ENCODE measurements at regions not wholly inside any gene's neighbourhood (a gene's known extent, or its start where the extent isn't known, plus 50 kb on each side); places are given as distances from the start of the nearest gene placed in this dataset.

DNA sequence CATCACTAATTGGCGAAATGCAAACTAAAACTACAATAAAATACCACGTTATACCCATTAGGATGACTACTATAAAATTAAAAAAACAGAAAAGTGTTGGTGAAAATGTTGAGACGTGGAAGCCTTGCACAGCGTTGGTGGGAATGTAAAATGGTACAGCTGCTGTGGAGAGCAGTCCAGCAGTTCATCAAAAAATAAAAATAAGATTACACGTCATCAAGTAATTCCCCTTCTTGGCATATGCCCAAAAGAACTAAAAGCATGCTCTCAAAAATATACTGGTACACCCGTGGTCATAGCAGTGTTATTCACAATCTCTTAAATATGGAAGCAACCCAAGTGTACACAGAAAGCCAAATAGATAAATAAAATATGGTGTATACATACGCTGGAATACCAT is 71.8 kb upstream of the NDN start:
- Histone ChIP-seq H3K27ac (ENCODE audit: extremely low read depth, low read depth, low read length) (no peak overlapping the region), H3K4me1 (ENCODE audit: control insufficient read depth, insufficient read depth, low read length) (no peaks in the 10 kb centered on the region), H3K36me3 (ENCODE audit: control insufficient read depth in 2 of 2, insufficient read depth in 1 of 2, low read length in 2 of 2) (no peaks in the 10 kb centered on the region), H3K4me3 (ENCODE audit: low read depth, low read length) (no peak overlapping the region), H3K9me3 (ENCODE audit: control insufficient read depth, insufficient read depth, low read depth, low read length) (no peaks in the 10 kb centered on the region)
- CTCF ChIA-PET, result interaction anchor here (0.7 kb wide), 1 partner anchor 132 kb away, joined by 3 read pairs; no protein-coding TSS in a partner anchor
- TF ChIP-seq SETDB1 (IDR thresholded peaks at IDR 0.05; ENCODE audit: insufficient read length, low read length), result no peak
- TF ChIP-seq ATF2 (tag by site-specific recombination; IDR thresholded peaks at IDR 0.05; ENCODE audit: low read depth), result no peak
- no peak for TF ChIP-seq ZNF555 (tag by site-specific recombination; conservative IDR thresholded peaks at IDR 0.05)
- TF ChIP-seq ZBTB44 (tag by site-specific recombination; IDR thresholded peaks at IDR 0.05), result no peak
- TF ChIP-seq ZNF416 (tag by site-specific recombination; IDR thresholded peaks at IDR 0.05), result no peak
- no peak for TF ChIP-seq ZNF521 (tag by site-specific recombination; IDR thresholded peaks at IDR 0.05)
- TF ChIP-seq ZNF324 (tag by site-specific recombination; IDR thresholded peaks at IDR 0.05), result no peak
- TF ChIP-seq EGR2 (tag by site-specific recombination; IDR thresholded peaks at IDR 0.05; ENCODE audit: low read depth), result no peak
- TF ChIP-seq TRIM28 (IDR thresholded peaks at IDR 0.05; ENCODE audit: borderline replicate concordance, low read length), result no peak
- no peak for TF ChIP-seq PBX3 (CRISPR knock-in tag; IDR thresholded peaks at IDR 0.05)
- POLR2A ChIA-PET, result no interaction called here

GRCh38 chr15:23760024-23760423 is 72.9 kb upstream of the NDN start:
- H3K27ac ChIP-seq (ENCODE audit: extremely low read depth, low read depth, low read length), result no peak overlapping the region
- ChIA-PET POLR2A (no interaction called here), CTCF (no interaction called here)
- no peak overlapping the region for H3K4me3 ChIP-seq (ENCODE audit: low read depth, low read length)
- no peaks in the 10 kb centered on the region for H3K9me3 ChIP-seq (ENCODE audit: control insufficient read depth, insufficient read depth, low read depth, low read length)
- no peaks in the 10 kb centered on the region for H3K36me3 ChIP-seq (ENCODE audit: control insufficient read depth in 2 of 2, insufficient read depth in 1 of 2, low read length in 2 of 2)
- H3K4me1 ChIP-seq (ENCODE audit: control insufficient read depth, insufficient read depth, low read length), result no peaks in the 10 kb centered on the region
- TF ChIP-seq ZNF521 (tag by site-specific recombination; IDR thresholded peaks at IDR 0.05) (no peak), ZFP69B (tag by site-specific recombination; IDR thresholded peaks at IDR 0.05) (no peak), MYNN (tag by site-specific recombination; IDR thresholded peaks at IDR 0.05; ENCODE audit: borderline replicate concordance) (no peak), YY1 (tag by site-specific recombination; IDR thresholded peaks at IDR 0.05) (no peak), TSHZ1 (tag by site-specific recombination; IDR thresholded peaks at IDR 0.05; ENCODE audit: borderline replicate concordance) (no peak), ZNF433 (tag by site-specific recombination; IDR thresholded peaks at IDR 0.05; ENCODE audit: low read depth) (no peak)
- TF ChIP-seq, protein P1, sequence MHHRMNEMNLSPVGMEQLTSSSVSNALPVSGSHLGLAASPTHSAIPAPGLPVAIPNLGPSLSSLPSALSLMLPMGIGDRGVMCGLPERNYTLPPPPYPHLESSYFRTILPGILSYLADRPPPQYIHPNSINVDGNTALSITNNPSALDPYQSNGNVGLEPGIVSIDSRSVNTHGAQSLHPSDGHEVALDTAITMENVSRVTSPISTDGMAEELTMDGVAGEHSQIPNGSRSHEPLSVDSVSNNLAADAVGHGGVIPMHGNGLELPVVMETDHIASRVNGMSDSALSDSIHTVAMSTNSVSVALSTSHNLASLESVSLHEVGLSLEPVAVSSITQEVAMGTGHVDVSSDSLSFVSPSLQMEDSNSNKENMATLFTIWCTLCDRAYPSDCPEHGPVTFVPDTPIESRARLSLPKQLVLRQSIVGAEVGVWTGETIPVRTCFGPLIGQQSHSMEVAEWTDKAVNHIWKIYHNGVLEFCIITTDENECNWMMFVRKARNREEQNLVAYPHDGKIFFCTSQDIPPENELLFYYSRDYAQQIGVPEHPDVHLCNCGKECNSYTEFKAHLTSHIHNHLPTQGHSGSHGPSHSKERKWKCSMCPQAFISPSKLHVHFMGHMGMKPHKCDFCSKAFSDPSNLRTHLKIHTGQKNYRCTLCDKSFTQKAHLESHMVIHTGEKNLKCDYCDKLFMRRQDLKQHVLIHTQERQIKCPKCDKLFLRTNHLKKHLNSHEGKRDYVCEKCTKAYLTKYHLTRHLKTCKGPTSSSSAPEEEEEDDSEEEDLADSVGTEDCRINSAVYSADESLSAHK (tag by site-specific recombination; IDR thresholded peaks at IDR 0.05), result no peak
- TF ChIP-seq, protein P2, sequence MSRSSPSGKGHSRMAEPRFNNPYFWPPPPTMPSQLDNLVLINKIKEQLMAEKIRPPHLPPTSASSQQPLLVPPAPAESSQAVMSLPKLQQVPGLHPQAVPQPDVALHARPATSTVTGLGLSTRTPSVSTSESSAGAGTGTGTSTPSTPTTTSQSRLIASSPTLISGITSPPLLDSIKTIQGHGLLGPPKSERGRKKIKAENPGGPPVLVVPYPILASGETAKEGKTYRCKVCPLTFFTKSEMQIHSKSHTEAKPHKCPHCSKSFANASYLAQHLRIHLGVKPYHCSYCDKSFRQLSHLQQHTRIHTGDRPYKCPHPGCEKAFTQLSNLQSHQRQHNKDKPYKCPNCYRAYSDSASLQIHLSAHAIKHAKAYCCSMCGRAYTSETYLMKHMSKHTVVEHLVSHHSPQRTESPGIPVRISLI (tag by site-specific recombination; IDR thresholded peaks at IDR 0.05), result no peak
- TF ChIP-seq, protein P3, sequence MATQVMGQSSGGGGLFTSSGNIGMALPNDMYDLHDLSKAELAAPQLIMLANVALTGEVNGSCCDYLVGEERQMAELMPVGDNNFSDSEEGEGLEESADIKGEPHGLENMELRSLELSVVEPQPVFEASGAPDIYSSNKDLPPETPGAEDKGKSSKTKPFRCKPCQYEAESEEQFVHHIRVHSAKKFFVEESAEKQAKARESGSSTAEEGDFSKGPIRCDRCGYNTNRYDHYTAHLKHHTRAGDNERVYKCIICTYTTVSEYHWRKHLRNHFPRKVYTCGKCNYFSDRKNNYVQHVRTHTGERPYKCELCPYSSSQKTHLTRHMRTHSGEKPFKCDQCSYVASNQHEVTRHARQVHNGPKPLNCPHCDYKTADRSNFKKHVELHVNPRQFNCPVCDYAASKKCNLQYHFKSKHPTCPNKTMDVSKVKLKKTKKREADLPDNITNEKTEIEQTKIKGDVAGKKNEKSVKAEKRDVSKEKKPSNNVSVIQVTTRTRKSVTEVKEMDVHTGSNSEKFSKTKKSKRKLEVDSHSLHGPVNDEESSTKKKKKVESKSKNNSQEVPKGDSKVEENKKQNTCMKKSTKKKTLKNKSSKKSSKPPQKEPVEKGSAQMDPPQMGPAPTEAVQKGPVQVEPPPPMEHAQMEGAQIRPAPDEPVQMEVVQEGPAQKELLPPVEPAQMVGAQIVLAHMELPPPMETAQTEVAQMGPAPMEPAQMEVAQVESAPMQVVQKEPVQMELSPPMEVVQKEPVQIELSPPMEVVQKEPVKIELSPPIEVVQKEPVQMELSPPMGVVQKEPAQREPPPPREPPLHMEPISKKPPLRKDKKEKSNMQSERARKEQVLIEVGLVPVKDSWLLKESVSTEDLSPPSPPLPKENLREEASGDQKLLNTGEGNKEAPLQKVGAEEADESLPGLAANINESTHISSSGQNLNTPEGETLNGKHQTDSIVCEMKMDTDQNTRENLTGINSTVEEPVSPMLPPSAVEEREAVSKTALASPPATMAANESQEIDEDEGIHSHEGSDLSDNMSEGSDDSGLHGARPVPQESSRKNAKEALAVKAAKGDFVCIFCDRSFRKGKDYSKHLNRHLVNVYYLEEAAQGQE (tag by site-specific recombination; IDR thresholded peaks at IDR 0.05), result no peak
- TF ChIP-seq, protein P4, sequence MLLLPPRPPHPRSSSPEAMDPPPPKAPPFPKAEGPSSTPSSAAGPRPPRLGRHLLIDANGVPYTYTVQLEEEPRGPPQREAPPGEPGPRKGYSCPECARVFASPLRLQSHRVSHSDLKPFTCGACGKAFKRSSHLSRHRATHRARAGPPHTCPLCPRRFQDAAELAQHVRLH (tag by site-specific recombination; IDR thresholded peaks at IDR 0.05), result no peak

Data from HEK293 (cell line).